ENCODE measurements at regions not wholly inside any gene's neighbourhood (a gene's known extent, or its start where the extent isn't known, plus 50 kb on each side); places are given as distances from the start of the nearest gene placed in this dataset.
"Not testable (repeated sequence)": the region's sequence is repeated elsewhere in the genome, so short reads cannot be mapped to it uniquely, and the experiment has no call there.

- not testable (repeated sequence) for DNase-seq (ENCODE audit: low read depth in 2 of 2)
These were observed 1486.8 kb upstream of the WWC1 start for GRCh38 chr5:166804693-166805092.

GRCh38 chr5:166810093-166810658 lies 1481.3 kb upstream of the WWC1 start:
- not testable (repeated sequence) for DNase-seq (ENCODE audit: low read depth in 2 of 2)

- DNase-seq (ENCODE audit: low read depth in 2 of 2) = no peak
These were observed 1480.7 kb upstream of the WWC1 start for GRCh38 chr5:166810721-166811120.

GRCh38 chr5:166823360-166823759 lies 1468.1 kb upstream of the WWC1 start:
- DNase-seq (ENCODE audit: low read depth in 2 of 2) = no peak

- DNase-seq (ENCODE audit: low read depth in 2 of 2) = no peak
These were observed 1457.2 kb upstream of the WWC1 start for GRCh38 chr5:166834246-166834645.

GRCh38 chr5:166845044-166845443 lies 1446.4 kb upstream of the WWC1 start:
- no peak for DNase-seq (ENCODE audit: low read depth in 2 of 2)

GRCh38 chr5:166856791-166857190 lies 1434.7 kb upstream of the WWC1 start:
- no peak for DNase-seq (ENCODE audit: low read depth in 2 of 2)

- no peak for DNase-seq (ENCODE audit: low read depth in 2 of 2)
These were observed 1431.0 kb upstream of the WWC1 start for GRCh38 chr5:166860426-166860825.

- DNase-seq (ENCODE audit: low read depth in 2 of 2) = no peak
These were observed 1428.9 kb upstream of the WWC1 start for GRCh38 chr5:166862581-166862980.

- no peak for DNase-seq (ENCODE audit: low read depth in 2 of 2)
These were observed 1426.2 kb upstream of the WWC1 start for GRCh38 chr5:166865206-166865605.

- DNase-seq (ENCODE audit: low read depth in 2 of 2) = no peak
These were observed 1411.0 kb upstream of the WWC1 start for GRCh38 chr5:166880456-166880855.

GRCh38 chr5:166881802-166882201 lies 1409.6 kb upstream of the WWC1 start:
- no peak for DNase-seq (ENCODE audit: low read depth in 2 of 2)

- no peak for DNase-seq (ENCODE audit: low read depth in 2 of 2)
These were observed 1408.4 kb upstream of the WWC1 start for GRCh38 chr5:166883016-166883415.

- DNase-seq (ENCODE audit: low read depth in 2 of 2) = no peak
These were observed 1393.3 kb upstream of the WWC1 start for GRCh38 chr5:166898166-166898565.

GRCh38 chr5:166899343-166899742 lies 1392.1 kb upstream of the WWC1 start:
- no peak for DNase-seq (ENCODE audit: low read depth in 2 of 2)

- no peak for DNase-seq (ENCODE audit: low read depth in 2 of 2)
These were observed 1386.9 kb upstream of the WWC1 start for GRCh38 chr5:166904571-166904970.

- DNase-seq (ENCODE audit: low read depth in 2 of 2) = no peak
These were observed 1384.3 kb upstream of the WWC1 start for GRCh38 chr5:166906991-166907713.

GRCh38 chr5:166909040-166909439 lies 1382.4 kb upstream of the WWC1 start:
- DNase-seq (ENCODE audit: low read depth in 2 of 2) = no peak

- DNase-seq (ENCODE audit: low read depth in 2 of 2) = no peak
These were observed 1381.5 kb upstream of the WWC1 start for GRCh38 chr5:166909926-166910325.

- no peak for DNase-seq (ENCODE audit: low read depth in 2 of 2)
These were observed 1380.5 kb upstream of the WWC1 start for GRCh38 chr5:166910995-166911394.

GRCh38 chr5:166916021-166916420 lies 1375.4 kb upstream of the WWC1 start:
- DNase-seq (ENCODE audit: low read depth in 2 of 2) = no peak

GRCh38 chr5:166926138-166926537 lies 1365.3 kb upstream of the WWC1 start:
- DNase-seq (ENCODE audit: low read depth in 2 of 2) = no peak

- DNase-seq (ENCODE audit: low read depth in 2 of 2) = not testable (repeated sequence)
These were observed 1364.5 kb upstream of the WWC1 start for GRCh38 chr5:166926806-166927475.
